Fibroblast of lung (primary cell): ENCODE measurements at regions not wholly inside any gene's neighbourhood (a gene's known extent, or its start where the extent isn't known, plus 50 kb on each side); places are given as distances from the start of the nearest gene placed in this dataset.

Source experiments
- CTCF ChIP-seq, 2 donors: IDR thresholded peaks in 1 of 2; conservative IDR thresholded peaks in 1 of 2; 1 replicate in 1 of 2; 2 replicates in 1 of 2; pipeline ENCODE4 v1.5.1; 2011 to 2012; ENCODE audit warnings: low read length in 2 of 2, control low read depth in 1 of 2, inconsistent platforms in 1 of 2, low read depth in 1 of 2, mild to moderate bottlenecking in 1 of 2
- EZH2 ChIP-seq: IDR thresholded peaks from 2 replicates; pipeline ENCODE4 v1.5.1; 2012; ENCODE audit warnings: low read length, control low read depth, mild to moderate bottlenecking; ENCODE audit errors: missing control alignments

- no peak for TF ChIP-seq CTCF (conservative IDR thresholded peaks at IDR 0.05 in 1 of 2, IDR thresholded peaks at IDR 0.05 in 1 of 2; ENCODE audit: low read depth in 1 of 2, low read length in 2 of 2)
- no peak for TF ChIP-seq EZH2
Observed at GRCh38 chr6:133130863-133131262, 110.3 kb upstream of the EYA4 start.
